ENCODE measurements at regions not wholly inside any gene's neighbourhood (a gene's known extent, or its start where the extent isn't known, plus 50 kb on each side); places are given as distances from the start of the nearest gene placed in this dataset.

DNA sequence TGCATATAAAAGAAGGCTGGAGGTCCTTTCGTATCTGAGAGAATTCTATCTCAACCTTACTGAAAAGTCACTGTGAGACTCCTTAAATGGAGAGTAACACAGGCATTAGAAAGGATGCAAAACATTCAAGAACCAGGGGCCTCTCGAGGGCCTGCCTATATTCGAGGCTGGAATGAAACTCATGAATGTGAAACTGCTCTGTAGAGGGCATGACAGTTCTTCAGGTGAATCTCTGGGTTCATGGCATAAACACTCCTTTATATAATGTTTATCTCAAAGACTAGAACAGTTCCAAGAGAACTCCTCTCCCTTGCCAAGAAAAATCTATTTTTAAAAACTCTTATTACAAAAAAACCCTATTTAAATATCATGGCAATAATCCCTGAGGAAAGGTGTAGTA is 113.9 kb downstream of the SEC61B start:
- no peaks in the 10 kb centered on the region for H3K27me3 ChIP-seq (replicated peaks in 1 of 4; ENCODE audit: control insufficient read depth in 3 of 4, extremely low read depth in 1 of 4, insufficient read depth in 3 of 4, low read length in 3 of 4)
- H3K4me1 ChIP-seq (replicated peaks in 1 of 4; ENCODE audit: control insufficient read depth in 3 of 4, insufficient read depth in 4 of 4, low read length in 3 of 4): no peaks in the 10 kb centered on the region
- FAIRE-seq (no peak), DNase-seq (ENCODE audit: low read depth in 1 of 2, low spot score in 2 of 2) (no peak)
- 93% methylated on average over 3 of the region's 3 CpGs; no CpG with 5 or more reads in 1 of the 2 experiments for WGBS, 2 experiments (ENCODE audit: extremely low coverage in 1 of 2, insufficient coverage in 1 of 2, insufficient read length in 1 of 2, insufficient replicate concordance in 2 of 2, low coverage in 1 of 2, low lambda C conversion rate in 2 of 2, missing lambda C conversion rate in 1 of 2)
- H2AFZ ChIP-seq (ENCODE audit: low read length): no peak overlapping the region
- H2AK5ac ChIP-seq (ENCODE audit: low read depth, low read length): no peak overlapping the region
- H4K8ac ChIP-seq (ENCODE audit: extremely low read depth, insufficient read depth, low read length): no peak overlapping the region
- no peaks in the 10 kb centered on the region for H3K79me1 ChIP-seq (ENCODE audit: low read depth, low read length)
- no peaks in the 10 kb centered on the region; the same call in 1 of the 2 replicates for H3K23me2 ChIP-seq (ENCODE audit: low read depth, low read length)
- no peaks in the 10 kb centered on the region for H3K79me2 ChIP-seq (ENCODE audit: control insufficient read depth in 1 of 2, insufficient read depth in 2 of 2, low read length in 2 of 2)
- H2BK15ac ChIP-seq (ENCODE audit: low read length): no peak overlapping the region
- no peaks in the 10 kb centered on the region for H3K9me3 ChIP-seq (ENCODE audit: insufficient read depth in 2 of 2, low read depth in 1 of 2, low read length in 1 of 2)
- no peak overlapping the region for H3K4me2 ChIP-seq (ENCODE audit: insufficient read depth in 1 of 2, low read depth in 2 of 2, low read length in 2 of 2)
- no peak overlapping the region for H3K4me3 ChIP-seq (ENCODE audit: extremely low read depth in 1 of 4, insufficient read depth in 2 of 4, low read depth in 3 of 4, low read length in 4 of 4)
- no peak overlapping the region for H3K4ac ChIP-seq (replicated peaks; ENCODE audit: insufficient read length, low read depth, low read length)
- no peak overlapping the region for H3K18ac ChIP-seq (ENCODE audit: extremely low read depth, low read length)
- no peak overlapping the region for H3K27ac ChIP-seq (ENCODE audit: low read depth, low read length)
- H4K5ac ChIP-seq (ENCODE audit: insufficient read length, low read depth, low read length): no peak overlapping the region
- TF ChIP-seq RAD21 (IDR thresholded peaks at IDR 0.05 in 1 of 2, conservative IDR thresholded peaks at IDR 0.05 in 1 of 2; ENCODE audit: low read depth in 2 of 2, low read length in 2 of 2): peak in 1 of 2 experiments; percentile 23; a peak in 3 of 4 replicates
- no peak for TF ChIP-seq JUN (IDR thresholded peaks at IDR 0.05; ENCODE audit: low read depth, low read length)
- ChIA-PET CTCF (ENCODE audit: partially characterized antibody) (interaction anchor here (0.8 to 1.6 kb wide), 2 partner anchors 10 to 36 kb away, joined by 3 to 7 read pairs; no protein-coding TSS in a partner anchor), POLR2A (ENCODE audit: partially characterized antibody) (interaction anchor here (0.6 kb wide), 1 partner anchor 23 kb away, joined by 4 read pairs; no protein-coding TSS in a partner anchor)
- no peak overlapping the region for H3K14ac ChIP-seq (ENCODE audit: insufficient read length)
- H3K23ac ChIP-seq (ENCODE audit: insufficient read length): no peak overlapping the region
- no peak overlapping the region for H4K91ac ChIP-seq (replicated peaks; ENCODE audit: insufficient read length, low read length)
- H3K56ac ChIP-seq (replicated peaks; ENCODE audit: insufficient read length, low read depth, low read length): no peak overlapping the region
- no peak overlapping the region for H2BK5ac ChIP-seq (ENCODE audit: low read depth, low read length)
- H3K9ac ChIP-seq (replicated peaks in 1 of 4; ENCODE audit: extremely low read depth in 1 of 4, low read depth in 3 of 4, low read length in 3 of 4): no peak overlapping the region
- no peaks in the 10 kb centered on the region for H4K20me1 ChIP-seq (replicated peaks in 1 of 2; ENCODE audit: control insufficient read depth in 1 of 2, insufficient read depth in 2 of 2, low read length in 2 of 2)
- H2BK120ac ChIP-seq (replicated peaks; ENCODE audit: low read depth, low read length): no peak overlapping the region
- no peak overlapping the region for H2BK20ac ChIP-seq (ENCODE audit: low read length)
- no peak overlapping the region for H2BK12ac ChIP-seq (ENCODE audit: low read depth, low read length)
- no peaks in the 10 kb centered on the region for H3K36me3 ChIP-seq (ENCODE audit: control insufficient read depth in 2 of 4, insufficient read depth in 4 of 4, low read length in 3 of 4)
